ENCODE measurements at regions not wholly inside any gene's neighbourhood (a gene's known extent, or its start where the extent isn't known, plus 50 kb on each side); places are given as distances from the start of the nearest gene placed in this dataset.
A peak's percentile ranks its signal among the peaks of the same experiment; 100 is the strongest.

DNA sequence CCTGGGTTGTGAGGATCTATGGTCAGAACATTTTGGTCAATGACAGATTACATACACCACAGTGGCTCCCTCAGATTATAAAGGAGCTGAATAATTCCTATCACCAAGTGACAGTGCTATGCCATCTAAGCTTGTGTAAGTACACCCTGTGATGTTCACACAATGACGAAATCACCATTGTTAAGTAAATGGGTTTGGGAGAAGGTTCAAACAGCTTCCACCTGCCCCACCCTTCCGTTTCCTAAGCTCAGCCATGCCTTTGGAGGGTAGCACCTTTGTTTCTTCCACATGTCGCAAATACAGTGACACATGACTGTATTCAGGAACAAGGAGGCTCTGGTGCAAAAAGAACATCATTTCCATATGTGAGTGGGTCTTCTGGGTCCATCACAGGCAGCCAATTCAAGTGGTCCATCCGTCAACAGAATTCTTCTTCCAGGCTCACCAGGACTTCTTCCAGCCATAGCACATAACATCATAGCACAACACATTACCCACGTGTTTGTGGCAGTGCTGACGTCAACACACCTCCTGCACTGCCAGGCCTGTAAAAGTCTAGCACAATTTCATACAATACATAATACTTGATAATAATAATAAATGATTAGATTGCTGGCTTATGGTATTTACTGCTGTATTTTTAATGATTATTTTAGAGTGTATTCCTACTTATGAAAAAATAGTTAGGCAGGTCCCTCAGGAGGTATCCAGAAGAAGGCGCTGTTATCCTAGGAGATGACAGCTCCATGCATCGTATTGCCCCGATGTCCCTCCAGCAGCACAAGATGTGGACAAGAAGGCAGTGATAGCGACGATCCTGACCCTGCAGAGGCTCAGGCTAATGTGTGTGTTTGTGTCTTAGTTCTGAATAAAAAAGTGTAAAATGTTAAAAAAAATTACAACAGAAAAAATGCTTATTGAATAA lies 264.8 kb downstream of the ANAPC1 start:
- Histone ChIP-seq H3K27me3 (ENCODE audit: low read depth, low read length) (no peaks in the 10 kb centered on the region; the same call in 1 of the 2 replicates), H3K79me2 (ENCODE audit: low read length) (no peaks in the 10 kb centered on the region), H3K4me1 (ENCODE audit: low read length) (no peaks in the 10 kb centered on the region), H3K9me3 (ENCODE audit: insufficient read depth, low read length) (no peaks in the 10 kb centered on the region), H3K4me3 (ENCODE audit: low read length) (no peak overlapping the region), H3K36me3 (replicated peaks; ENCODE audit: low read depth, low read length) (no peaks in the 10 kb centered on the region), H3K4me2 (ENCODE audit: low read length) (no peak overlapping the region), H4K20me1 (ENCODE audit: insufficient read depth, low read length) (no peaks in the 10 kb centered on the region), H3K27ac (ENCODE audit: low read length) (no peak overlapping the region), H3K9ac (ENCODE audit: low read length) (no peak overlapping the region), H2AFZ (ENCODE audit: low read depth, low read length) (no peak overlapping the region)
- TF ChIP-seq EZH2phosphoT487 (IDR thresholded peaks at IDR 0.05; ENCODE audit: low read depth), result no peak
- TF ChIP-seq, protein P1, sequence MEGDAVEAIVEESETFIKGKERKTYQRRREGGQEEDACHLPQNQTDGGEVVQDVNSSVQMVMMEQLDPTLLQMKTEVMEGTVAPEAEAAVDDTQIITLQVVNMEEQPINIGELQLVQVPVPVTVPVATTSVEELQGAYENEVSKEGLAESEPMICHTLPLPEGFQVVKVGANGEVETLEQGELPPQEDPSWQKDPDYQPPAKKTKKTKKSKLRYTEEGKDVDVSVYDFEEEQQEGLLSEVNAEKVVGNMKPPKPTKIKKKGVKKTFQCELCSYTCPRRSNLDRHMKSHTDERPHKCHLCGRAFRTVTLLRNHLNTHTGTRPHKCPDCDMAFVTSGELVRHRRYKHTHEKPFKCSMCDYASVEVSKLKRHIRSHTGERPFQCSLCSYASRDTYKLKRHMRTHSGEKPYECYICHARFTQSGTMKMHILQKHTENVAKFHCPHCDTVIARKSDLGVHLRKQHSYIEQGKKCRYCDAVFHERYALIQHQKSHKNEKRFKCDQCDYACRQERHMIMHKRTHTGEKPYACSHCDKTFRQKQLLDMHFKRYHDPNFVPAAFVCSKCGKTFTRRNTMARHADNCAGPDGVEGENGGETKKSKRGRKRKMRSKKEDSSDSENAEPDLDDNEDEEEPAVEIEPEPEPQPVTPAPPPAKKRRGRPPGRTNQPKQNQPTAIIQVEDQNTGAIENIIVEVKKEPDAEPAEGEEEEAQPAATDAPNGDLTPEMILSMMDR (IDR thresholded peaks at IDR 0.05; ENCODE audit: low read depth, low read length), result peak; percentile 38

DNA sequence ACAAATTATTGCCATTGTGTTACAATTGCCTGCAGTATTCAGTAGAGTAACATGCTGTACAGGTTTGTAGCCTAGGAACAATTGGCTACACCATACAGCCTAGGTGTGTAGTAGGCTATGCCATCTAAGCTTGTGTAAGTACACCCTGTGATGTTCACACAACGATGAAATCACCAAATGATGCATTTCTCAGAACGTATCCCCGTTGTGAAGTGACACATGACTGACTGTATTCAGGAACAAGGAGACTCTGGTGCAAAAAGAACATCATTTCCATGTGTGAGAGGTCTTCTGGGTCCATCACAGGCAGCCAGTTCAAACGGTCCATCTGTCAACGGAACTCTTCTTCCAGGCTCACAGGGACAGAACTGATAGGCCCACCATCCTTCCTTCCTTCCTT lies 263.7 kb downstream of the ANAPC1 start:
- Histone ChIP-seq H3K4me1 (ENCODE audit: low read length) (peaks cover 7% of the 10 kb centered on the region), H3K79me2 (ENCODE audit: low read length) (no peaks in the 10 kb centered on the region), H3K4me3 (ENCODE audit: low read length) (no peak overlapping the region)

DNA sequence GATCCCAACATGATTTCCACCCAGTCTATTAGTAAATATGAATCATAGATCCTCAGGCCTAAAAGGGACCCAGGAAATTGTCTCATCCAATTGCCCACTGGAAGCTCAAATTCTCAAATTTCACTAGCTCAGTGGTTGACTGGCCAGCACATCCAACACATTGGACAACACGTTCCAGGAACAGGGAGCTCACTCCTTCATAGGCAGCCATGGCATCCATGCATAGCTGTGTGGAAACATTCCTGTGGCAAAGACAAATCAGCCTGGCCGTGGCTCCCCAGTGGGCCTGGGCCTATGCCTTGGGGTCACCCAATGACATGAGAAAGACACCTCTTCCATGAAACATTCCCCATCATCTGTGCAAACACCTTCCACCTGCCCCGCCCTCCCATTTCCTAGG lies 261.1 kb downstream of the ANAPC1 start:
- no peak overlapping the region for H3K27ac ChIP-seq (ENCODE audit: low read length)
- H4K20me1 ChIP-seq (ENCODE audit: insufficient read depth, low read length), result no peaks in the 10 kb centered on the region
- no peaks in the 10 kb centered on the region for H3K36me3 ChIP-seq (replicated peaks; ENCODE audit: low read depth, low read length)
- no peak overlapping the region for H2AFZ ChIP-seq (ENCODE audit: low read depth, low read length)
- H3K4me1 ChIP-seq (ENCODE audit: low read length), result peaks cover 7% of the 10 kb centered on the region
- H3K9ac ChIP-seq (ENCODE audit: low read length), result no peak overlapping the region
- H3K27me3 ChIP-seq (ENCODE audit: low read depth, low read length), result no peaks in the 10 kb centered on the region; the same call in 1 of the 2 replicates
- peaks cover 11% of the 10 kb centered on the region; the same call in 1 of the 2 replicates for H3K9me3 ChIP-seq (ENCODE audit: insufficient read depth, low read length)
- H3K4me2 ChIP-seq (ENCODE audit: low read length), result no peak overlapping the region
- H3K79me2 ChIP-seq (ENCODE audit: low read length), result no peaks in the 10 kb centered on the region
- no peak for TF ChIP-seq EZH2phosphoT487 (IDR thresholded peaks at IDR 0.05; ENCODE audit: low read depth)
- TF ChIP-seq, protein P1 (IDR thresholded peaks at IDR 0.05; ENCODE audit: low read depth, low read length), result no peak
- H3K4me3 ChIP-seq (ENCODE audit: low read length), result no peak overlapping the region

More for the DNA sequence above, 263.7 kb downstream of the ANAPC1 start:
- no peak for TF ChIP-seq EZH2phosphoT487 (IDR thresholded peaks at IDR 0.05; ENCODE audit: low read depth)
- TF ChIP-seq, protein P1 (IDR thresholded peaks at IDR 0.05; ENCODE audit: low read depth, low read length), result no peak
- Histone ChIP-seq H4K20me1 (ENCODE audit: insufficient read depth, low read length) (no peaks in the 10 kb centered on the region), H3K36me3 (replicated peaks; ENCODE audit: low read depth, low read length) (no peaks in the 10 kb centered on the region), H3K9ac (ENCODE audit: low read length) (no peak overlapping the region), H3K9me3 (ENCODE audit: insufficient read depth, low read length) (no peaks in the 10 kb centered on the region), H3K4me2 (ENCODE audit: low read length) (no peak overlapping the region), H3K27me3 (ENCODE audit: low read depth, low read length) (no peaks in the 10 kb centered on the region; the same call in 1 of the 2 replicates), H2AFZ (ENCODE audit: low read depth, low read length) (no peak overlapping the region), H3K27ac (ENCODE audit: low read length) (no peak overlapping the region)

DNA sequence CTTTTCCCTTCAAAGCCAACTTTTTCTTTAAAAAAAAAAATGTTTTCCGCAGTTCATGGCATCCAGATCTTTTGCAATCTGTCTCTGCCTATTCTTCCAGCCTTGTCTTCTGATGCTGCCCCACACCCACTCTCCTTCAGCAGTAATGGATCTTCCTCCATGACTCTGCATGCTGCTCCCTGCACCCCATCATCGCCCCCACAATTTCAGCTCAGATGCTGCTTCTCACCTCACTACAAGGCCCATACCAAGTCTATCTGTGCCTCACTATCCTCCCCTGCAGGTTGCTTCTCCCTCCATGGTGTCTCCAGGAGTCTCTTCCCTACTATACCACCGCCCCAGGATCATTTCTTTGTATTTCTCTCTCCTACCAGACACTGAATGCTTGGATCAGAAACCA lies 260.6 kb downstream of the ANAPC1 start:
- Histone ChIP-seq H3K27ac (ENCODE audit: low read length) (no peak overlapping the region), H3K4me1 (ENCODE audit: low read length) (peaks cover 7% of the 10 kb centered on the region), H3K4me3 (ENCODE audit: low read length) (no peak overlapping the region), H3K9me3 (ENCODE audit: insufficient read depth, low read length) (peaks cover 11% of the 10 kb centered on the region; the same call in 1 of the 2 replicates), H4K20me1 (ENCODE audit: insufficient read depth, low read length) (no peaks in the 10 kb centered on the region), H3K9ac (ENCODE audit: low read length) (no peak overlapping the region), H3K4me2 (ENCODE audit: low read length) (no peak overlapping the region), H3K27me3 (ENCODE audit: low read depth, low read length) (no peaks in the 10 kb centered on the region; the same call in 1 of the 2 replicates), H3K36me3 (replicated peaks; ENCODE audit: low read depth, low read length) (no peaks in the 10 kb centered on the region), H3K79me2 (ENCODE audit: low read length) (no peaks in the 10 kb centered on the region), H2AFZ (ENCODE audit: low read depth, low read length) (no peak overlapping the region)
- TF ChIP-seq, protein P1 (IDR thresholded peaks at IDR 0.05; ENCODE audit: low read depth, low read length), result no peak
- TF ChIP-seq EZH2phosphoT487 (IDR thresholded peaks at IDR 0.05; ENCODE audit: low read depth), result no peak

Data from OCI-LY3 (cell line).